ENCODE measurements at regions not wholly inside any gene's neighbourhood (a gene's known extent, or its start where the extent isn't known, plus 50 kb on each side); places are given as distances from the start of the nearest gene placed in this dataset.
A peak's percentile ranks its signal among the peaks of the same experiment; 100 is the strongest.

- ATAC-seq (no peak), DNase-seq (no peak)
- Histone ChIP-seq H3K27me3 (ENCODE audit: insufficient read depth in 3 of 3, low read length in 2 of 3) (no peaks in the 10 kb centered on the region), H3K27ac (no peak overlapping the region), H3K4me3 (no peak overlapping the region), H3K9me3 (no peaks in the 10 kb centered on the region), H3K36me3 (ENCODE audit: insufficient read depth in 1 of 2, low read depth in 1 of 2) (no peaks in the 10 kb centered on the region), H3K4me1 (no peaks in the 10 kb centered on the region)
- 88 to 96% (median 94%) methylated on average over 2 of the region's 2 CpGs for WGBS, 3 donors
- intact Hi-C loops (cut with DNase I): no loop called here
- TF ChIP-seq CTCF (IDR thresholded peaks at IDR 0.05): no peak
Observed at GRCh38 chr16:54490112-54490488, 203.5 kb upstream of the IRX3 start.

- Histone ChIP-seq H3K4me3 (no peak overlapping the region), H3K9me3 (no peaks in the 10 kb centered on the region), H3K27ac (peak overlapping the region; percentile 9), H3K27me3 (ENCODE audit: insufficient read depth in 3 of 3, low read length in 2 of 3) (no peaks in the 10 kb centered on the region), H3K36me3 (ENCODE audit: insufficient read depth in 1 of 2, low read depth in 1 of 2) (no peaks in the 10 kb centered on the region), H3K4me1 (no peaks in the 10 kb centered on the region)
- WGBS, 3 donors: 44 to 56% (median 46%) methylated on average over 11 of the region's 11 CpGs
- no peak for TF ChIP-seq CTCF (IDR thresholded peaks at IDR 0.05)
- DNase-seq: no peak
- peak in 3 of 4 donors; percentile 42 to 67 (median 46) for ATAC-seq
- intact Hi-C loops (cut with DNase I): no loop called here
Observed at GRCh38 chr16:54489225-54490111, 202.9 kb upstream of the IRX3 start.

GRCh38 chr16:54488729-54489128, 202.1 kb upstream of the IRX3 start:
- H3K36me3 ChIP-seq (ENCODE audit: insufficient read depth in 1 of 2, low read depth in 1 of 2): no peaks in the 10 kb centered on the region
- 36 to 49% (median 41%) methylated on average over 3 of the region's 3 CpGs for WGBS, 3 donors
- H3K4me3 ChIP-seq: no peak overlapping the region
- DNase-seq: no peak
- intact Hi-C loops (cut with DNase I): no loop called here
- no peaks in the 10 kb centered on the region for H3K9me3 ChIP-seq
- H3K27ac ChIP-seq: peak overlapping the region; percentile 9
- H3K27me3 ChIP-seq (ENCODE audit: insufficient read depth in 3 of 3, low read length in 2 of 3): no peaks in the 10 kb centered on the region
- ATAC-seq: peak in 3 of 4 donors; percentile 31 to 64 (median 34)
- no peak for TF ChIP-seq CTCF (IDR thresholded peaks at IDR 0.05)
- no peaks in the 10 kb centered on the region for H3K4me1 ChIP-seq

- no peak overlapping the region for H3K4me3 ChIP-seq
- no peak overlapping the region for H3K27ac ChIP-seq
- no peak for TF ChIP-seq CTCF (IDR thresholded peaks at IDR 0.05)
- ATAC-seq: peak in 3 of 4 donors; percentile 39 to 75 (median 51)
- peak in 1 of 2 donors; percentile 55 for DNase-seq
- no peaks in the 10 kb centered on the region for H3K4me1 ChIP-seq
- H3K9me3 ChIP-seq: no peaks in the 10 kb centered on the region
- 21 to 58% (median 34%) methylated on average over 3 of the region's 3 CpGs for WGBS, 3 donors
- intact Hi-C loops (cut with DNase I): no loop called here
- no peaks in the 10 kb centered on the region for H3K36me3 ChIP-seq (ENCODE audit: insufficient read depth in 1 of 2, low read depth in 1 of 2)
- no peaks in the 10 kb centered on the region for H3K27me3 ChIP-seq (ENCODE audit: insufficient read depth in 3 of 3, low read length in 2 of 3)
Observed at GRCh38 chr16:54487933-54488332, 201.3 kb upstream of the IRX3 start.

All from psoas muscle (tissue), 7 donors.